ENCODE measurements at regions not wholly inside any gene's neighbourhood (a gene's known extent, or its start where the extent isn't known, plus 50 kb on each side); places are given as distances from the start of the nearest gene placed in this dataset.

- Histone ChIP-seq H4K20me1 (replicated peaks in 1 of 2; ENCODE audit: control insufficient read depth in 1 of 2, insufficient read depth in 2 of 2, low read length in 2 of 2) (no peaks in the 10 kb centered on the region), H4K5ac (ENCODE audit: insufficient read length, low read depth, low read length) (no peak overlapping the region), H2BK5ac (ENCODE audit: low read depth, low read length) (no peak overlapping the region), H3K9ac (replicated peaks in 1 of 4; ENCODE audit: extremely low read depth in 1 of 4, low read depth in 3 of 4, low read length in 3 of 4) (no peak overlapping the region), H3K4ac (replicated peaks; ENCODE audit: insufficient read length, low read depth, low read length) (no peak overlapping the region), H4K91ac (replicated peaks; ENCODE audit: insufficient read length, low read length) (no peak overlapping the region), H3K79me1 (ENCODE audit: low read depth, low read length) (no peaks in the 10 kb centered on the region), H2AFZ (ENCODE audit: low read length) (no peak overlapping the region), H2BK12ac (ENCODE audit: low read depth, low read length) (no peak overlapping the region), H2BK120ac (replicated peaks; ENCODE audit: low read depth, low read length) (no peak overlapping the region), H3K4me2 (ENCODE audit: insufficient read depth in 1 of 2, low read depth in 2 of 2, low read length in 2 of 2) (no peak overlapping the region), H3K9me3 (ENCODE audit: insufficient read depth in 2 of 2, low read depth in 1 of 2, low read length in 1 of 2) (no peaks in the 10 kb centered on the region), H3K23ac (ENCODE audit: insufficient read length) (no peak overlapping the region), H2AK5ac (ENCODE audit: low read depth, low read length) (no peak overlapping the region), H3K23me2 (ENCODE audit: low read depth, low read length) (no peaks in the 10 kb centered on the region), H4K8ac (ENCODE audit: extremely low read depth, insufficient read depth, low read length) (no peak overlapping the region), H3K14ac (ENCODE audit: insufficient read length) (no peak overlapping the region), H2BK20ac (ENCODE audit: low read length) (no peak overlapping the region), H3K27me3 (replicated peaks in 1 of 4; ENCODE audit: control insufficient read depth in 3 of 4, extremely low read depth in 1 of 4, insufficient read depth in 3 of 4, low read length in 3 of 4) (peaks cover 0 to 1% (median 0%) of the 10 kb centered on the region in 4 experiments; a peak in 1 of 7 replicates), H3K36me3 (ENCODE audit: control insufficient read depth in 2 of 4, insufficient read depth in 4 of 4, low read length in 3 of 4) (no peaks in the 10 kb centered on the region), H3K79me2 (ENCODE audit: control insufficient read depth in 1 of 2, insufficient read depth in 2 of 2, low read length in 2 of 2) (no peaks in the 10 kb centered on the region), H3K56ac (replicated peaks; ENCODE audit: insufficient read length, low read depth, low read length) (no peak overlapping the region), H2BK15ac (ENCODE audit: low read length) (no peak overlapping the region), H3K4me1 (replicated peaks in 1 of 4; ENCODE audit: control insufficient read depth in 3 of 4, insufficient read depth in 4 of 4, low read length in 3 of 4) (peaks cover 15 to 26% (median 19%) of the 10 kb centered on the region in 4 experiments; a peak in 6 of 7 replicates), H3K18ac (ENCODE audit: extremely low read depth, low read length) (no peak overlapping the region), H3K27ac (ENCODE audit: low read depth, low read length) (no peak overlapping the region), H3K4me3 (ENCODE audit: extremely low read depth in 1 of 4, insufficient read depth in 2 of 4, low read depth in 3 of 4, low read length in 4 of 4) (no peak overlapping the region)
- POLR2A ChIA-PET (ENCODE audit: partially characterized antibody), result interaction anchor here (1.6 kb wide), 1 partner anchor 9 kb away, joined by 4 read pairs; no protein-coding TSS in a partner anchor
- FAIRE-seq (no peak), DNase-seq (ENCODE audit: low read depth in 1 of 2, low spot score in 2 of 2) (no peak)
- CTCF ChIA-PET (ENCODE audit: partially characterized antibody), result no interaction called here
- WGBS, 2 experiments (ENCODE audit: extremely low coverage in 1 of 2, insufficient coverage in 1 of 2, insufficient read length in 1 of 2, insufficient replicate concordance in 2 of 2, low coverage in 1 of 2, low lambda C conversion rate in 2 of 2, missing lambda C conversion rate in 1 of 2), result 85% methylated on average over 2 of the region's 2 CpGs; no CpG with 5 or more reads in 1 of the 2 experiments
- no peak for TF ChIP-seq FOSL1 (IDR thresholded peaks at IDR 0.05; ENCODE audit: insufficient read depth, low read depth, low read length)
- TF ChIP-seq KDM4A (IDR thresholded peaks at IDR 0.05; ENCODE audit: low read depth, low read length, severe bottlenecking), result no peak
- no peak for TF ChIP-seq RXRA (IDR thresholded peaks at IDR 0.05; ENCODE audit: insufficient read depth, low read depth, low read length)
- TF ChIP-seq SAP30 (IDR thresholded peaks at IDR 0.05; ENCODE audit: insufficient read depth, insufficient replicate concordance, low read length), result no peak
- TF ChIP-seq RBBP5 (IDR thresholded peaks at IDR 0.05; ENCODE audit: borderline replicate concordance, low read depth, low read length), result no peak
- TF ChIP-seq CBX5 (IDR thresholded peaks at IDR 0.05; ENCODE audit: low read depth, low read length), result no peak
Measured at GRCh38 chr3:193821151-193821668, 228.2 kb downstream of the OPA1 start.

Measured in H1 (cell line).